ENCODE measurements at regions not wholly inside any gene's neighbourhood (a gene's known extent, or its start where the extent isn't known, plus 50 kb on each side); places are given as distances from the start of the nearest gene placed in this dataset.

- no peak for DNase-seq
These were observed 87.2 kb upstream of the C1QTNF9B start for GRCh38 chr13:23984546-23984945.

GRCh38 chr13:23985060-23985459, 87.8 kb upstream of the C1QTNF9B start:
- no peak for DNase-seq

DNA sequence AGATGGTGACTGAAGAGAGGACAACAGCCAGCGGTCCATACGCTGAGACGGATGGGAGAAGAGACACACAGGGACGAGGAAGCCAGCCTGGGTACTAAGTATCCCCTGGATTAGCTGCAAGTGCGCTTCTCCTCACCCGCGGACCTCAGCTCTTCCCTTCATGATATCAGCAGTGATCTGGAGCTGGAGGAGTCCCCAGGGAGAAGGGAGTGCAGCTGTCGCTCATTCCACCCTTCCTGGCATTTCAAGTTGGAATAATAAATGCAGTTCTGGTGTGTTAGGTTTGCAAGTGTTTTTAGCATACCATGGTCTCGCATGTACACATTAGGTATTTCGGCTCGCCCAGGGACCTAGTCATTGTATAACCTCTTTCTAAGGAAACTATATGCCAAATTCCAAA, 88.5 kb upstream of the C1QTNF9B start:
- no peak for DNase-seq

DNA sequence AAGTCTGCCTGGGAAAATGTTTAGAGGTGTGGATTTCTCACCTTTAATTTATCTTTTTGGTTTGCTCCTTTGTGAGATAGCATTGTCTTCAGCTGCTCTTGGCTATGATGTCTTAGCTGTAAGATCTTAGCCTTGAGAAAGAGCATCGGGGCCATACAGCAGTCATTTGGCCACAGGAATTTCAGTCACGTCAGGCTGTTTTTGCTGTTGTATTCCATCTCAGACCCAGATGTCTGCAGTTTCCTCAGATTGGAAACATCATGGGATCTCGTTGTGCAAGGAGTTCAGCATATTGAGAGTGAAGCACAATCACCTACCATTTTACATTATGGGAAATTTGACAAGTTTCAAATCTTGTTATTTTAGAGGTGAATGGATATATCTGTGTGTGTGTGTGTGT, 89.3 kb upstream of the C1QTNF9B start:
- no peak for DNase-seq

DNA sequence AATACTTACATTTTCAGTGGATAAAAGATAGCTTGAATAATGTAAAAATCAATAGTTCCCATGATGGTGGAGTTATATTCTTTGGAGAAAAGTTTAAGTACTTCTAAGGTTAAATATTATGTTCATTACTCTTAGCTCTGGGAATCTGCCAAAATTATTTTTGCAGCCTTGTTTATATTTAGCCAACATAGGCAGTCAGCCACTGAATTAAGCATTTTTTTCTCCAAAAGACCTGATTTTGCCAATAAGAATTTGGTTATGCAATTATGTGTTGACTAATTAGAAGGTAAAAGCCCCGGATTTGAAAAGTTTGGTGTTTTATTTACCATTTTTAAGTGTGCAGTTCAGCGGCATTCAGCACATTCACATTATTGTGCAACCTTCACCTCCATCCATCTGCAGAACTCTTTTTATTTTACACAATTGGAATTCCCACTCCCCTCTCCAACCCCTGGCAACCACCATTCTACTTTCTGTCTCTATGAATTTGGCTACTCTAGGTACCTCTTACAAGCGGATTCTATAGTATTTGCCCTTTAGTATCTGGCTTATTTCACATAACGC, 90.1 kb upstream of the C1QTNF9B start:
- no peak for DNase-seq

- no peak for DNase-seq
These were observed 91.3 kb upstream of the C1QTNF9B start for GRCh38 chr13:23988546-23989122.

DNA sequence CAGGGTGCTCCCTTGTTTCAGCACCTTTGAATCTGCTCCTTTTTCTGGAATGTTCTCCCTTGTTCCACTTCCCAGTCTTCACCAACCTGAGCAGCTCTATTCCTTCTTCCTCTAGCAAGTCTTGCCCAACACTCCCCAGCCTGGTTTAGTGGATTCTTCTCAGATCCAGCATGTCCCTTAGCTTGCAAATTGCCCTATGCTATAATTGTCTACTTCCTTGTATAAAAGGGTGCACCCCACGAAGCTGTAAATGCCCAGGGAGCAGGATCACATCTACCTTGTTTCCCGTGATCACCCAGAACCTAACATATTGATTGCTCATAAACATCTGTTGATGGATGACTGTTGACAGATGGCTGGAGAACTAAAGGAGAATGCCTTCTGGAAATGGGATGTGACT, 93.2 kb upstream of the C1QTNF9B start:
- no peak for DNase-seq

- no peak for DNase-seq
These were observed 93.8 kb upstream of the C1QTNF9B start for GRCh38 chr13:23991119-23991518.

- no peak for DNase-seq
These were observed 95.7 kb upstream of the C1QTNF9B start for GRCh38 chr13:23992781-23993679.

GRCh38 chr13:23993680-23993985, 96.3 kb upstream of the C1QTNF9B start:
- no peak for DNase-seq

- no peak for DNase-seq
These were observed 98.2 kb upstream of the C1QTNF9B start for GRCh38 chr13:23995283-23996073.

GRCh38 chr13:23996456-23996855, 99.2 kb upstream of the C1QTNF9B start:
- no peak for DNase-seq

DNA sequence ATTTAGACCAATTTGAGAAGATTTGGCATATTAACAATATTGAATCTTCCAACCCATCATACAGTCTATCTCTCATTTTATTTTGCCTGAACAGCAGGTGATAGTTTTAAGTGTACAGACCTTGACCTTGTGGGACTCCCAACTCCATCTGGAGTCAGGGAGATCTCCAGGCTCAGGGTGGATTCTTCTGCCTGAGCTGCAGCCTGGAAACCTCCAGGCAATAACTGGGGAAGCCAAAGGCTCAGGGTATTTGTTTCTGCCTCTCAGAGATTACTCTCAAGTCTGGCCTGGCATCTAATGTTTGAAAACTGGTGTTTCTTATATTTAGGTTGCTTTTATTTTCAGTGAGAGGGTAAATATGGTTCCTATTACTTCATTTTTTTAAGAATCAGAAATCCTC, 102.1 kb upstream of the C1QTNF9B start:
- no peak for DNase-seq

DNA sequence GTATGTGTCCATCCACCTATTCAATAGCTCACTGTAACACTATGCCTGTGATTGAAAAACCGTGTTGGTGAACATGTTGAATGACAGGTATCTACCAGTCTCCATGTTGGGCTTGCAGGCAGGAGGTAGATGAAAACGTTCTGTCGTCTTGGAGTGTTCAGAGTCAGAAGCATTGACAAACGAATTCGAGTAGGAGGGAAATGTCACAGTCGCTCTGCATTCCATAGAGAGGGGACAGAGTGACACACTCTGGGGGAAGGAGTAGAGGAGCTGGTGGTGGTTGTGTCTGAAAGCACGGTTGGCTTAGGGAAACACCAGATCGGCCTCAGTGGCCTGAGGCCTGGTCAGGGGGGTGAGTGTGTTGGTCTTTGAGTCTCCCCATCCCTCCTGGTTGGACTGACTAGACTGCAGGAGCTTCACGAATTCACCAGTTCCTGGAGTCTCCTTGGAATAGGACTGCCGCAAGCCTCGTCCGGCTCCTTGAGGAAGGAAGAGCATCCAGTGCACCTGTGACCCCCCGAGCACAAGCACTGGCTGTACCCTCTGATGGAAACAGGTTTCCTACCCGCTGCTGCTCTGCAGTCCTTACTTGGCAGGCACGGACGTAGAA, 105.0 kb upstream of the C1QTNF9B start:
- DNase-seq: no peak

- no peak for DNase-seq
These were observed 107.0 kb upstream of the C1QTNF9B start for GRCh38 chr13:24004142-24004899.

DNA sequence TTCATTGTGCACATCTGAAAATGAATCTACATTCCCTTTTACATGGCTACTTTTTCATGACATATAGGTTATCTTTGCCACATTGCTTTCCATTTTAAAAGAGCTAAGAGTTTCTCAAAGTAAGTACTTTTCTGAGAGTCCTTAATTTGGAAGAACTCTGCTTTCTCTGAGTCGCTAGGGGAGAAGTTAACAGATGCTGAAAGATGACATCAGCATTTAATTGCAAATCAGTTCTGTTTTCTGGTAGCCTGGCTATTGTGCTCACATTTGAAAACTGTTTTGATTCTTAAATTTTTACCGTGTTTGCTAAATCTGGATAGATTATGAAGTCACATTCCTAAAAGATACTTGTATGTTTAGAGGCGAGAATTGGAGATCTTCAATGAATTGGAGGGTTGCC, 107.7 kb upstream of the C1QTNF9B start:
- DNase-seq: no peak

- DNase-seq: no peak
These were observed 108.5 kb upstream of the C1QTNF9B start for GRCh38 chr13:24005755-24006281.

GRCh38 chr13:24006520-24007248, 109.4 kb upstream of the C1QTNF9B start:
- no peak for DNase-seq

DNA sequence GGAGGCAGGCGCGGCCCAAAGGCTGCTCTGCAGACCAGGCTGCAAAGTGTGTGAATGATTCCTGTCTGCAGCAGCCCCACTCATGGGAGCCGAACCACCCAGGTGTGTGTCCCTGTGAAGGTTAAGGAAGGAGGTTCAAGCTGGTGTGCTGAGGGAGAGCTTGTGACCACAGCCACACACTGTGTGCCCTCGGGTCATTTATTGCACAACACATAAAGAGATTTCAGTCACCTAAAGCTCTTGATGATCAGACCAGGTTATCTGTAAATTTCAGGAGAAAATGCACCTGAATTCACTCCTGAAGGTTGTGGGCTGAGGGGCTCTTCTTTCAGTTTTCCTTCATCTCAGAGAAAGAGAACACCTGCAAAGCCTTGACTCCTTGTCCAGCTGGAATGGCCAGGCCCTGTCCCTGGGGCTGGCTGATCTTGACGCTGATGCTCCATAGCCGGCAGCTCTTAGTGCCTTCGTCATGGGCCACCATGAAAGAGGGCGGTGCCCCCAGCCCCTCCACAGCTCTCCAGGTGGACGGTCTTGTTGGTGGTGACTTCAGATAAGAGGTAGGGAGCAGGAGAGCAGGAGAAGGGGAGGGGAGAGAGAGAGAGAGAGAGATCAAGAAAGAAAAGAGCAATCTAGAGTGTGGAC, 110.8 kb upstream of the C1QTNF9B start:
- DNase-seq: no peak

GRCh38 chr13:24008679-24009078, 111.4 kb upstream of the C1QTNF9B start:
- no peak for DNase-seq

- no peak for DNase-seq
These were observed 114.0 kb upstream of the C1QTNF9B start for GRCh38 chr13:24011266-24011665.
